HG03280 (cell line): ENCODE measurements at regions not wholly inside any gene's neighbourhood (a gene's known extent, or its start where the extent isn't known, plus 50 kb on each side); places are given as distances from the start of the nearest gene placed in this dataset.

Experiments
- ATAC-seq: cut with Tn5 transposase; IDR thresholded peaks from one replicate; pipeline ENCODE4 v1.9.1; 2021; ENCODE audit warnings: mild to moderate bottlenecking, moderate library complexity; ENCODE audit not compliant: unreplicated experiment

DNA sequence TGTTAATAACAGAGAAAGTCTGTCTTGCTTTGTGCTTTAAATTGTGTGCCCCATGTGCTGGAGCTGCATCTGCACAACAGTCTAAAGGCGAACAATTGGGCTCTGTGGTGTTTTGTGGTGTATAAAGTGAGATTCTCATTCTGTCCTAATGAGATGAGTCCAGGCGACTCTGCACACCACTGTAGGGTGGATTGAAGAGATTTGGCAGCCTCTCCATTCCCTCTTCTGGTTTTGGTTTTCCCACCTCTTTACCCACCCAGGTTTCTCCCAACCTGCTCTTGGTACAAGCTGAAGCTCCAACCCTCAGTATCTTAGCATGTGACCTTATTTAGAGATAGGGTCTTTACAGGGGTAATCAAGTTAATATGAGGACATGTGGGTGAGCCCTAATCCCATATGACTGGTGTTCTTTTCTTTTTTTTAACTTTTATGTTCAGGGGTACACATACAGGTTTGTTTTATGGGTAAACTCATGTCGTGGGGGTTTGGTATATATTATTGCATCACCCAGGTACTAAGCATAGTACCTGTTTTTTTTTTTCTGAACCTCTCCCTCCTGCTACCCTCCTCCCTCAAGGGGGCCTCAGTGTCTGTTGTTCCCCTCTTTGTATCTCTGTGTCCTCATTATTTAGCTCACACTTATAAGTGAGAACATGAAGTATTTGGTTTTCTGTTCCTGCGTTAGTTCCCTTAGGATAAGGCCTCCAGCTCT is 217.6 kb upstream of the DTNBP1 start:
- ATAC-seq = no peak

DNA sequence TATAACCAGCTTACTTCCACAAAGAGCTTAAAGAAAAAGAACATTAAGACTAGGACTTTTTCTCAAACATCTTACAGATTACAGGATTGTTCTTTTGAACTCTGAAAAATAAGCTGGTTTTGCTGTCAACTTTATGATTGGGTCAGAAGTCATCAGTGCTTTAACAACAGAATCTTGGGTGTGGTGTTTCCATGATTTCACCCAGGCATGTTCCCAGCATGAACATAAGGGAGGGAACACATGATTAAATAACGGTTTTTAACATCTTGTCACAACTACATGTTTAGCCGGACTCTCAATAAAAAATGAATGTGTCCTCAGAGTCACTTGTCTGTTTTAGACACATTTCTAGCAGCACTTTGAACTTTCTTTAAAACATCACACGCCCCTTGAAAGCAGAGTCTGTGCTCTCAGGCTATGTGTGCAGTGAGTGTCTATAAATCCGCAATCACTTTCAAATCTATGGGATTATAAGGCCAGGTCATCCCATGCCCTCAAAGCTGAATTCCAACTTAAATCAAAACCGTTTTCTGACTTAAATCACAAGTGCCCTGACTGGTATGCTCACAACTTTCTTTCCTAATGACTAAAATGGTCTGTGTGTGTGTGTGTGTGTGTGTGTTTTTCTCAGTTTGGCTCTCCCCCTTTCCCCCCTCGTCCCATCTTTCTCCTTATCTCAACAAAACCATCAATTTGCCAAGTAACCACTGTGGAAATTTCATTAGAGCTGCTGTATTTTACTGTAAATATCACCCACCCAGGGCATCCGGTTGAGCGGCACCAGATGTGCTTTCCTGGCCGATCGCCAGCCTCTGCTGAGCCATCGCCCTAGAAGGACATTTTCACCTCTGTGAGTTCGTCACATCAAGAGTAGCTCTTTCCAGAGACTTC is 216.8 kb upstream of the DTNBP1 start:
- ATAC-seq = peak; percentile 63

DNA sequence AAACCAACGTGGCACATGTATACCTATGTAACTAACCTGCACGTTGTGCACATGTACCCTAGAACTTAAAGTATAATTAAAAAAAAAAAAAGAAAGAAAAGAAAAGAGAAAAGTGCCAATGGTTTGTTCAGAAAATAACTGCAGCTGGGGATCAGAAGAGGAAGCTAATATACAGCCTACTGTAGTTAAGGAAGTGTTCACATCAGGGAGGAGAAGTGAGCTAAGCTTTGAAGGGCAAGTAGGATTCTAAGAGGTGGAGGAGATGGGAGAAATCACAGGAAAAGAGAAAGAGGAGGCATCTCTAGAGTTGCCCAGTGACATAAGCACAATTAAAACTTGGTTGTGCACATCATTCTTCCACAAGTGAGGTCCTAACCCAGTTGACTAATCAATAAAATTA is 214.4 kb upstream of the DTNBP1 start:
- ATAC-seq = no peak

DNA sequence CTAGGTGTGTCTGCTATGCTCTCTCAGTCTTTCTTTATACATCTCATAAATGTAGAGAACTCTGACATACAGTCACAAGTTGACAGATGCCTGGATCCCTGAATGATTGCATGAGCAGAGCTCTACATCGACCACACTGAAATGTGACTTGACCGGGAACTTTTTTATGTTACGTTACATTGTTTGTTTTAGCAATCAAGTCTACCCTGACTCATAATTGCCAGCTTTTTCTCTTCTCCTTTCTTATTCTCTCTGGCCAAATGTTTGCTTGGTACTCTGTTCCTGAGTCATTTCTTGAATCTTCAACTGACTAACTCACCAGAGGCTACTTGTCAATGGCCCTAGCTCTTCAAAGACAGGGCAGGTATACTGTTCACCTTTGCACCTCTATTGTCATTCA is 213.6 kb upstream of the DTNBP1 start:
- peak; percentile 69 for ATAC-seq

DNA sequence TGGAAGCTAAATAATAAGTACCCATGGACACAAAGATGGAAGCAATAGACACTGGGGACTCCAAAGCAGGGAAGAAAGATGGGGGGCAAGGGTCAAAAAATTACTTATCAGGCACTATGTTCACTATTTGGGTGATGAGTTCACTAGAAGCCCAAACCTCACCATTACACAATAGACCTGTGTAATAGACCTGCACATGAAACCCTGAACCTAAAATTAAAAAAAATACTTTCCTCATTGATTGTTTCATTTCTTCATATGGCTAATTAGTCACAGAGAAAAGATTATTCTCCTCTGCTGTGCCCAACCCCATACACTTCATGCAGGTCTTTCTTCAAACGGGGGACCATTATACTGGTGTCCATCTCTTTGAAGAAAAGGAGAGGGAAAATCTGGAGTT is 213.0 kb upstream of the DTNBP1 start:
- no peak for ATAC-seq

DNA sequence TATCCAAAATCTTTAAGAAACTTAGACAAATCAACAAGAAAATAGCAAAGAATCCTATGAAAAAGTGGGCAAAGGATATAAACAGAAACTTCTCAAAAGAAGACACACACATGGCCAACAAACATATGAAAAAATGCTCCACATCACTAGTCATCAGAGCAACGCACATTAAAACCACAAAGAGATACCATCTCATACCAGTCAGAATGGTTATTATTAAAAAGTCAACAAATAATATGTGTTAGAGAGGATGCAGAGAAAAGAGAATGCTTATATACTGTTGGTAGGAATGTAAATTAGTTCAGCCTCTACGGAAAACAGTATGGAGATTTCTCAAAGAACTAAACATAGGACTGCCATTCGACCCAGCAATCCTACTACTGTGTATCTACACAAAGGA is 212.0 kb upstream of the DTNBP1 start:
- ATAC-seq = no peak

DNA sequence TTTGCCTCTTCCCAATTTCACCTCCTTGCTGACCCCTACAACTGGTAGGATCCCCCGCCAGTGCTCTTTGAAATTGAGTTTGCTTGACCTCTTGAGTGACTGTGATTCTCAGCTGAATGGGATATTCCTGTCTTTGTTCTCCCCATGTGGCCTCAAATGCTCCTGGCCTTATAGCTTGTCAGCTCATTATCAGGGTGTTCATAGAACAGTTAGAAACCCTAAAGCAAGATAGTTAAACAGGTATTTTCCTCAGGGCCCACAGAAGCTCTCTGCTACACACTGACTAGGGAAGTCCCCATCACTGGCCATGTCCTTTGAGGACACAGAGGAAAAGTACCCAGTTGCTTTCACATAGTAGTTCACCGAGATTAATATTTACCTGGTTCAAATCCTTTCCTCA is 211.5 kb upstream of the DTNBP1 start:
- no peak for ATAC-seq

DNA sequence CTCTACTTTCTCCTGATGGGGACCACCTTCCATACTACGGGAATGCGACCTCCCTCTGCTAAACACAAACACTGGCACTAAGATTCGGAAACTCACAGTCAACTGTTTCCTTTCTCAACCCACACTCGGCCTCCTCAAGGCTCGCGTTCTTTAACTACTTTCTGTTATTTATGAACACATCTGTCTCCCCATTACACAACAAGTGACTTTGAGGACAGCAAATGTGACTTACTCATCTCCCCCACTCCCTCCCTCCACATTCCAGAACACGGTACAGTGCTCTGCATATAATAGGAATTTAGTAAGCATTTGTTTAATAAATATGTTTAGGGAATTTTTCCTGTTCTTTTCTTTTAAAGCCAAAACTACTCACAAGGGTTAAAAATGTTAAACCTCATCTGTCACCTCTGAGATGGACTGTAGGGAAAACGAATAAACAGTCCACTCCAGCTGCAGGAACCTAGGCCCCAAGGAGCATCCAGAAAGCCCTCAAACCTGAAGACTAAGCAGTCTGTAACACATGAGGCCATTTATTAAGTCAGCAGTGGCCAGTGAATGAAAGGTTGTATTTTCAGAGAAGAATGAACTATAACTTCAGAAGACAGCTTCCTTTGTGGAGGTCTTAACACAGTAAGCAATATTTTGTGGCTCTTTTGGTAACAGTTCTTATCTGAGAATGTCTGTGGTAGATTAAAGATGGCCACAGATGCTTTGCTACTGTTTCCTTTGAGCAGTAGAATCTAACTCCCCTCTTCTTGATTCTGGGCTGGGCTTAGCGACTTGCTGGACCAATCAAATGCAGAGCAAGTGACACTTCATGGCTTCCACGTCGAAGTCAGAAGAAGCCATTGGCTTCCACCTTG is 209.6 kb upstream of the DTNBP1 start:
- ATAC-seq = no peak

DNA sequence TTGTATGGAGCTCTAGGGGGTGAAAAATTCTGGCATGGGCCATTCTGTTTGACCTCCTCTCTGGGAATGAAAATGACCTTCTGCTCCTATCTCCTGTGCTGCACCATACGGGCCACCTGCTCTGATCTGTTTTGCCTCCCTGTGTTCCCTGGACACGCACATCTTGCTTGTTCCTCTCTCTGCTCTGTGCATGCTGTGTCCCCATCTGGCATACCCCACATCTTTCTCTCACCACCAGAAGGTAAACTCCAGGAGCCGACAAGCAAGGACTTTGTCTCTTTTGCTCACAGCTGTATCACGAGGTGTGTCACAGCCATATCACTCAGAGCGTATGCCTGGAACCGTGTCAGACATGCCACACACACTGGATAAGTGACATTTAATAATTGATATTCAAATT is 208.4 kb upstream of the DTNBP1 start:
- no peak for ATAC-seq

DNA sequence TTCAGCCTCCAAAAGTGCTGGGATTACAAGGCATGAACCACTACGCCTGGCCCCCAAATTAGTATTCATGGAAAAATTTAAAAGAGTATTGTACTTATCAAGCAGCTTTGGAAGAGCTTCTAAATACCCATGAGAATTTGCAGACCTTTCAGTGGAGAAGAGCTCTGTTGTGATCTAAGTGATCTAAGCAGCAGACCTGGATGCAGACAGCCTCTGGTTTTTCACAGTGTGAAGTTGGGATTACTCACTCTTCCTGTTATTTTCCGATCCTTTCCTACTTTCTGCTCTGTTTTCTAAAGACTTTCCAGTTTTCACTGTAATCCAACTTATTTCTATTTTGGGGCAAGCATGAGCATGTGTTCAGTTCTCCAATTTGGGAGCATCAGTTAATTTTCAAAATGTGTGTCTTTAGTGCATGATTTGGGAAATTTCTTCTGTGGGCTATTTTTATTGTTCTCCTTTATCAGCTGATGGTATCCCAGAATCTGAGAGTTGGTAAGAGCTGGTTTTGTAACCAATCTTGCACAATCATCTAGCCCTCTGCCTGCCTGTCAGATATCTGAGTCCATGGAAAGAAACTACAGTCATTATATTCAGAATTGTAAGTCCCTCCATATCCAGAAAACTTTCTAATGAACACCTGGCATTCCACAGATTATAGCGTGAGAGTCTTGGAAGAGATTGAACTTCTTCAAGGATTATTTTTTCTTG is 207.7 kb upstream of the DTNBP1 start:
- no peak for ATAC-seq

DNA sequence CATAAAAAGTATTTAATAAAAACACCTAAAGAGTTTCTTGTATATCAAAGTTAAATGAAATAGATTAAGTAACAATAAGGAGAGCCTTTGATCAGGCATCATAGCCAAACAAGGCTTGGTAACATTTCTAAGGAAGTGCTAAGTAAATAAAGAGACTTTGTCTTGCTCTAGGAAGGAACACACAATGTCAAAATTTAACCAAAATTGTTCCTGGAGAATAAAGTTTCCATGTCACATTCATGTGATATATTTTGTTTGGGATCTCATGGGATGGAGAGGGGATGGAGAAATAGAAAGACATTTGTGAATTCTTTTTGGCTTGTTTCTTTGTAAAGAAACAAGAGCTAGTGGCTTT is 201.9 kb upstream of the DTNBP1 start:
- ATAC-seq = no peak

DNA sequence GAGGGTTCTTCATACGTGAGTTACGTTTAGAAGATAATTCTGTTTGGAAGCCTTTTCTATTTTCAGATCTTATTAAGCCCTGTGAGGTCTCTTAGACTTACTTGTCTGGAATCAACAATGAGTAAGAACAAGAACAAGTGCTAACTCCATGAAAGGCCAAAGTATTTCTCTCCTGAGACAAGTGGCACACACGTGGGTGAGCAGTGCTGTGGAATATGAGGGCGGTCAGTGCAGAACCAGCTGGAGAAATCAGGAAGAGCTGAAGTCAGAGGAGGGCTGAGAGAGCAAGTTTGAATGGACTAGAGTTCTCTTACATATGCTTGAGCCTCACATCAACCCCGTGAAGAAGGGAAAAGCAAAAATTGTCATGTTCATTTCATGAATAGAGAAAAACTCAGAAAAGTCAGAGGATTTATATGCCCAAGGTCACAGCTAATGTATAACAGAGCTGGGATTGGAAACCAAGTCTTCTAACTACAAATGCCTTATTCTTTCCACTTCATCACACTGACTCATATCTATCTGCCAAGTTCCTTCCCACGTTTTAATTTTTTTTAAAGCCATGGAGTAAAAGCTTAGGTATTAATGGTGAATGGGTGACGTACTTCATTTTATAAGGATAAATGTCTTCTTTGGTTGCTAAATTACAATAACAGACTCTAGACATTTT is 201.3 kb upstream of the DTNBP1 start:
- ATAC-seq = no peak

DNA sequence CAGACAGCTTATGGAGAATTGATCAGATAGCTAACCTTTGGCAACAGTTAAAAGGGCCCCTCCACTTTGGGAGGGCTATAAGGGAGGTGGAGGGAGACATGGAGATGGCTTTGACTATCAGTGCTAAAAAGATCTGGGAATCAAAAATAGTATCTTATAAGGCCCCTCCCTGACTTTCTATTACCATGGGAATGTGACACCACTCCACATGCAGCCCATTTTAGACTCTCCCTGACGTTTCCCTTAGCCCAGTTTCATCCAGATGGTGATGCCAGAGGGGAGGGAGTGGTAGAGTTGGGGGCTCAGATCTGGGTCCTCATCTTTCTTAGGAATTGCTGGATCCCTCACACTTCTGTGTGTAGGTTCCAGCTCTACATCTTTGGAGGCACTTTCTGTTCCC is 200.0 kb upstream of the DTNBP1 start:
- ATAC-seq = no peak

DNA sequence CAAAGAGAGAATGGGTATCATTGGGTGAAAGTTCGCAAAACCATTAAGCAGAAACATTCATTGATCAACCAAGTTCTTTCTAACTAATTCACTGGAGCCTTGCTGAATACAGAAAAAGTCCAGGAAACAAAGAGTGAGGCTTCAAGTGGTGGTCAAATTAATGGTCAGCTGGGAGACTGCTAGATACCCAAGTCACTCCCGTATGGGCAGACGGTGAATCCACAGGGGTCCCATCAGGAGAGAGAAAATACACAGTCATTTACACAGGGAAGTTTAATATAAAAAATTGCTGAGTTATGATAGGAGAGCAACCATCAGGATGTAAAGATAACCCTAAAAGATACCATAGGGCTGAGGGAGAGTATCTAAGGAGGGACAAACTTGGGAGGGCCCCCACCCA is 198.7 kb upstream of the DTNBP1 start:
- no peak for ATAC-seq

DNA sequence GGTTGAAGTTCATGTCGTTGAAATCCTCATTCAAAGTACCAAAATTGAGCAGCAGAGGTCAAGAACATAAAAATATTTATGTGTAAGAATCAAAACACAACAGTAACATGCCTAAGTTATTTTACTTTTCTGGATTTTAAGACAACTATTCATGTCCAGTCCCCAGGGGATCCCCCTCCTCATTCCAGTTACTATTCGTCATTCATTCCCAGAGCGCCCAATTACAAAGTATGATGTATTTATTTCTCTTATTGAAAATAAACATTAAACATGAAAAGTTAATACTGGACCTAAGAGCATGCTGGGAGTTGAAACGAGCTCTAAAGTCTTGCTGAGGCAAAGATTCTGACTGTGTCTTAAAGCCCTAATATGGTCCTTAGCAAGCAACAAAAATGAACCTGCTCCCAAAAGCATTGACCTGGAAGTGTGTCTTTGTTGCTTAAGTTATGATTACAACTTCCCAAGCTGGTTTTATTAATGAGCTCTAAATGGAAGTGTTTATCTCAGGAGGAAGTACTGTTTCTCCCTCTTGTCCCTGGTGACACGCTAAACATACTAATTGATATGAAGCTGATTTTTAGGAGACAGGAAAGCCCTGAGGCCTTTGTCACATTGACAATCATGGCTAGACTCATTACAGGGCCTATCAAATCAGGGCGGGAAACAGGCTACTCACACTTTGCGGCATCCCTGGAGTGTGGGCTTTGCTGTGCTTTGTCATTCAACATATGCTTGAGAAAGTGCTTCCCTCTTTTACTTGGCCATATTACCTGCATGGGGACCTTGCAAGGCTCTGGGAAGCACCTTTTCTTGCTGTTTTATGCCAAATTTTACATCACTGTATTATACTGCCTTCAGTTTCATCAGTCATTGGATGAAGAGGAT is 192.2 kb upstream of the DTNBP1 start:
- ATAC-seq = no peak

DNA sequence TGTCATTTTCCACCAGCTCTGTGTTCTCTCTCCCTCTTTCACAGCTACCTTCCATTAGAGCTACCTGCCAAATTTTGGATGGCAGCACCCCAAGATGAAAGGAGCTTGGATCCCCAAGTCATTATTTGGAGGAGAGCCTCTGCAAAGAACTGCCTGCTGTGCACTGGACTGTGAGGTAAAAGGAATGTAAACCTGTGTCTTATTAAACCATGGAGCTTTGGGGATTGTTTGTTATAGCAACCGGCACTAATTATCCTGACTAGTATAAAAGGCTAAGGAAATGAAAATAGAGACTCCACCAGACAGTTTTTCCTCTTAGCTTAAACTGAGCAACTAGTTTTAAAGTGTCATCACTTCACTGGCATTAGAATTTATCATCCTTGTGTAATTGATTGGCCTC is 191.6 kb upstream of the DTNBP1 start:
- no peak for ATAC-seq

DNA sequence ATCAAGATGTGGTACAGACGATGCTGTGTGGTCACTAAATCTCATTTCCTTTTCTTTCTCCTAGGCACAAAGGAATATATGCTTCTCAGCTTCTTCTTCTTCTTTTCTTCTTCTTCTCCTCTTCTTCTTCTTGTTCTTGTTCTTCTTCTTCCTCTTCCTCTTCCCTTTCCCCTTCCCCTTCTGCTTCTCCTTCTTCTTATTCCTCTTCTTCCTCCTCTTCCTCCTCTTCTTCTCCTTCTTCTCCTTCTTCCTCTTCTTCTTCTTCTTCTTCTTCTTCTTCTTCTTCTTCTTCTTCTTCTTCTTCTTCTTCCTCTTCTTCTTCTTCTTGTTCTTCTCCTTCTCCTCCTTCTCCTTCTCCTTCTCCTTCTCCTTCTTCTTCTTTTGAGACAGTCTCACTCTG is 190.4 kb upstream of the DTNBP1 start:
- ATAC-seq = no peak

DNA sequence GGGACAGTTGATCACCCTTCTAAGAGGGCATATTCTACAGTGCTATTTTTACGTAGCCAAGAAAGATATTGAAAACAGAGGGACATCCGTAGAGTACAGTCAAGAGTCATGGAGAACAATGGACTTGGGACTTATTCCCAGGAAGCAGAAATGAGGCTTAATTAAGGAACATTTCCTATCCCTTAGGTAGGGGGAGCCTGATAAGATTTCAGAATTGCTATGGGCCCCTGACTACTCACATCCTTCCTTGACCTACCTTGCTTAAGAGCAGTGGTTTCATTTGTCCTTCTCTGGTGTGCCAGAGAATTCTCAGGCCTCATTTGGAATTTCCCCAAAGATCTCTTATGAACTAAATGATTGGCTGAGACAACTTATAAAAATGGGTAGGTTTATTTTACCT is 189.5 kb upstream of the DTNBP1 start:
- no peak for ATAC-seq

DNA sequence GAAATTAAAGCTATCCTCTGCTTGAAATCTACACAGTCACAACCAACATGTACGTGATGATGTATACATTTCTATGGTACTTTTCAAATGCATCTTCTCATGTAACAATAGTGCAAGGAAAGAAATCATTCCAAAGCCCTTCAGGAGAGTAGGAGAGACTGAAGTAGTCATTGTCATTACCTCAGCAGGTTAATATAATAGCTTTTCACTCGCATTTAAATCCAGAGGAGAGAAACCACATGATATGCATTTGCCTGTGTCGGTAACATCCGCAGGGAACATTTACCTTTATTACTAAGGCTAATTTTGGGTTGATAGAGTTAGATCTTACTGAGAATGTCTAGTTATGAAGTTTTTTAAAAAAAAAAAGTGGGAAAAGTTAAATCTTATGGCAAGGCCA is 186.6 kb upstream of the DTNBP1 start:
- ATAC-seq = no peak
